B cell (primary cell): ENCODE measurements at regions not wholly inside any gene's neighbourhood (a gene's known extent, or its start where the extent isn't known, plus 50 kb on each side); places are given as distances from the start of the nearest gene placed in this dataset.

Experiments
- ATAC-seq: fragments of 200-7000 bp; cut with Tn5 transposase; one replicate; pipeline ENCODE4 v1.10.0; 2021; ENCODE audit warnings: low read depth, mild to moderate bottlenecking, moderate number of reproducible peaks, moderate library complexity
- CTCF ChIA-PET: fragments of 350-600 bp; sonication (Branson Sonifier 250); formaldehyde crosslinking; loops from one replicate; lab custom pipeline; 2021; ENCODE audit warnings: antibody characterized with exemption, inconsistent platforms; lab: Charles Lee
- POLR2A ChIA-PET: fragments of 350-600 bp; sonication (Branson Sonifier 250); formaldehyde crosslinking; loops from one replicate; lab custom pipeline; 2021; ENCODE audit warnings: antibody characterized with exemption; lab: Charles Lee
- DNase-seq: peaks from one replicate; pipeline ENCODE4 v3.0.0; 2013
- H2AFZ ChIP-seq: 2 replicates; pipeline ENCODE4 v1.6.1; 2012; ENCODE audit warnings: mild to moderate bottlenecking, low read depth, low read length; ENCODE audit not compliant: insufficient read depth, poor library complexity, severe bottlenecking
- H3K27ac ChIP-seq, 2 donors: 1 replicate in 1 of 2; 2 replicates in 1 of 2; pipeline ENCODE4 v1.5.1; 2012 to 2013; ENCODE audit warnings: low read length in 2 of 2, mild to moderate bottlenecking in 2 of 2, moderate library complexity in 1 of 2
- H3K27me3 ChIP-seq, 4 experiments: fragments of 200-600 bp in 1 of 4; sonication (generic) in 1 of 4; replicated peaks in 1 of 4; 1 replicate in 2 of 4; 2 replicates in 2 of 4; pipeline versions ENCODE4 v1.6.1 to v1.7.0; 2013 to 2016; ENCODE audit warnings: low read length in 3 of 4, mild to moderate bottlenecking in 2 of 4, mixed read lengths in 1 of 4, moderate library complexity in 1 of 4; ENCODE audit not compliant: insufficient read depth in 4 of 4, control insufficient read depth in 3 of 4; ENCODE audit errors: control extremely low read depth in 1 of 4
- H3K36me3 ChIP-seq, 2 experiments: replicated peaks in 1 of 2; 1 replicate in 1 of 2; 2 replicates in 1 of 2; pipeline versions ENCODE4 v1.6.1 to v1.7.1; 2013; ENCODE audit warnings: low read length in 1 of 2; ENCODE audit not compliant: insufficient read depth in 2 of 2, control insufficient read depth in 1 of 2; ENCODE audit errors: control extremely low read depth in 1 of 2, extremely low read depth in 1 of 2
- H3K4me1 ChIP-seq, 2 donors: fragments of 200-600 bp in 1 of 2; sonication (generic) in 1 of 2; 1 replicate in 1 of 2; 2 replicates in 1 of 2; pipeline versions ENCODE4 v1.5.1 to v1.6.1; 2013 to 2017; ENCODE audit warnings: low read length in 2 of 2; ENCODE audit not compliant: control insufficient read depth in 2 of 2, insufficient read depth in 2 of 2
- H3K4me2 ChIP-seq: replicated peaks from 2 replicates; pipeline ENCODE3; 2012; ENCODE audit warnings: mild to moderate bottlenecking, low read depth, low read length; ENCODE audit not compliant: poor library complexity, severe bottlenecking
- H3K4me3 ChIP-seq, 5 experiments: fragments of 200-600 bp in 1 of 5; sonication (generic) in 1 of 5; 1 replicate in 3 of 5; 2 replicates in 2 of 5; pipeline versions ENCODE4 v1.5.1 to v1.7.0; 2011 to 2016; ENCODE audit warnings: low read length in 4 of 5, mild to moderate bottlenecking in 4 of 5, low read depth in 2 of 5, control low read depth in 1 of 5, moderate library complexity in 1 of 5; ENCODE audit not compliant: insufficient read depth in 1 of 5; ENCODE audit errors: control extremely low read depth in 1 of 5, extremely low read depth in 1 of 5
- H3K79me2 ChIP-seq: fragments of 200-600 bp; sonication (generic); one replicate; pipeline ENCODE4 v1.6.0; 2016; ENCODE audit warnings: low read length; ENCODE audit not compliant: control insufficient read depth, insufficient read depth
- H3K9ac ChIP-seq: fragments of 200-600 bp; sonication (generic); 2 replicates; pipeline ENCODE4 v1.6.1; 2017; ENCODE audit warnings: mild to moderate bottlenecking, low read length, moderate library complexity
- H3K9me3 ChIP-seq, 3 donors: one replicate each; pipeline versions ENCODE4 v1.6.1 to v1.7.1; 2013; ENCODE audit warnings: low read length in 2 of 3; ENCODE audit not compliant: control insufficient read depth in 2 of 3, insufficient read depth in 1 of 3; ENCODE audit errors: control extremely low read depth in 1 of 3
- H4K20me1 ChIP-seq: 2 replicates; pipeline ENCODE4 v1.6.0; 2012; ENCODE audit warnings: mild to moderate bottlenecking, low read length; ENCODE audit not compliant: insufficient read depth, control insufficient read depth, poor library complexity, severe bottlenecking
- H3K27ac Mint-ChIP-seq: one replicate; pipeline ENCODE4 v1.8.0; 2021; ENCODE audit warnings: mixed read lengths
- H3K27me3 Mint-ChIP-seq: one replicate; pipeline ENCODE4 v1.8.0; 2021; ENCODE audit warnings: mixed read lengths
- H3K4me1 Mint-ChIP-seq: one replicate; pipeline ENCODE4 v1.8.0; 2021; ENCODE audit warnings: mixed read lengths
- H3K4me3 Mint-ChIP-seq: one replicate; pipeline ENCODE4 v1.8.0; 2021; ENCODE audit warnings: mixed read lengths
- H3K9me3 Mint-ChIP-seq: one replicate; pipeline ENCODE4 v1.8.0; 2022; ENCODE audit warnings: mixed read lengths; ENCODE audit not compliant: insufficient read depth
- EZH2 ChIP-seq: IDR thresholded peaks from 2 replicates; pipeline ENCODE4 v1.6.1; 2012; ENCODE audit warnings: borderline replicate concordance, low read depth, mild to moderate bottlenecking, moderate library complexity, low read length; ENCODE audit not compliant: insufficient read depth, poor library complexity, severe bottlenecking
- WGBS: methylation state at CpG from one replicate; pipeline ENCODE4 v1.1.5; 2013; ENCODE audit warnings: missing lambda C conversion rate; ENCODE audit not compliant: insufficient coverage; 5-methylcytosine and 5-hydroxymethylcytosine counted together
- intact Hi-C: fragments of 100-400 bp; cut with micrococcal nuclease; formaldehyde crosslinking; loops from one replicate; pipeline ENCODE4 v1.10.0; 2022
- TF ChIP-seq, protein P1 (sequence below): fragments of 200-600 bp; IDR thresholded peaks from one replicate; pipeline ENCODE4 v1.8.0; 2022; ENCODE audit warnings: antibody characterized with exemption, mild to moderate bottlenecking

DNA sequence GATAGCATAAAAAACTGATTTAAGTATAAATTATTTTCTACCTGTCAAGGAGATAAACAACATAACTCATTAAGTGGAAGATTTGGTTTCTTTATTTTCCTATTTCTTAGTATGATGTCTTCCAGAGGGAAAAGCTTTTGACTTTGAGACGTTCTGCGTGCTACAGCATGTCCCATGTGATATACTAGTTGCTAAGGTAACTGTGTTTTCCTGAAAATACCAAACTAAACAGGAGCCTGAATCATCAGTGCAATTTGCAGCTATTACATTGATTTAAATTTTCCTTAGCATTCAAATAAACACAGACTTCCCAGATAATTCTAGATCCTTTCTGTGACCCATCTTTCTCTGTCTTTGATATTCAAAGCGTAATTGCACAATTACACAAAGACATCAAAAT lies 117.7 kb upstream of the P2RY1 start:
- Mint-ChIP-seq H3K4me1 (no peaks in the 10 kb centered on the region), H3K4me3 (no peak overlapping the region), H3K27ac (no peak overlapping the region), H3K9me3 (peaks cover 2% of the 10 kb centered on the region), H3K27me3 (peaks cover 21% of the 10 kb centered on the region)
- intact Hi-C loops: no loop called here
- no peaks in the 10 kb centered on the region for H3K27me3 ChIP-seq
- no peak for TF ChIP-seq EZH2
- TF ChIP-seq, protein P1, sequence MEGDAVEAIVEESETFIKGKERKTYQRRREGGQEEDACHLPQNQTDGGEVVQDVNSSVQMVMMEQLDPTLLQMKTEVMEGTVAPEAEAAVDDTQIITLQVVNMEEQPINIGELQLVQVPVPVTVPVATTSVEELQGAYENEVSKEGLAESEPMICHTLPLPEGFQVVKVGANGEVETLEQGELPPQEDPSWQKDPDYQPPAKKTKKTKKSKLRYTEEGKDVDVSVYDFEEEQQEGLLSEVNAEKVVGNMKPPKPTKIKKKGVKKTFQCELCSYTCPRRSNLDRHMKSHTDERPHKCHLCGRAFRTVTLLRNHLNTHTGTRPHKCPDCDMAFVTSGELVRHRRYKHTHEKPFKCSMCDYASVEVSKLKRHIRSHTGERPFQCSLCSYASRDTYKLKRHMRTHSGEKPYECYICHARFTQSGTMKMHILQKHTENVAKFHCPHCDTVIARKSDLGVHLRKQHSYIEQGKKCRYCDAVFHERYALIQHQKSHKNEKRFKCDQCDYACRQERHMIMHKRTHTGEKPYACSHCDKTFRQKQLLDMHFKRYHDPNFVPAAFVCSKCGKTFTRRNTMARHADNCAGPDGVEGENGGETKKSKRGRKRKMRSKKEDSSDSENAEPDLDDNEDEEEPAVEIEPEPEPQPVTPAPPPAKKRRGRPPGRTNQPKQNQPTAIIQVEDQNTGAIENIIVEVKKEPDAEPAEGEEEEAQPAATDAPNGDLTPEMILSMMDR: no peak
- H3K4me1 ChIP-seq: no peaks in the 10 kb centered on the region
- H3K36me3 ChIP-seq: no peaks in the 10 kb centered on the region
- no peak overlapping the region for H3K4me2 ChIP-seq
- no peaks in the 10 kb centered on the region for H4K20me1 ChIP-seq
- H3K27ac ChIP-seq: no peak overlapping the region
- H3K4me3 ChIP-seq: no peak overlapping the region
- H3K79me2 ChIP-seq: no peaks in the 10 kb centered on the region
- no peak overlapping the region for H2AFZ ChIP-seq
- POLR2A ChIA-PET: no interaction called here
- DNase-seq (no peak), ATAC-seq (no peak)
- WGBS: no CpG with 5 or more reads among the region's 3 CpGs
- no peak overlapping the region for H3K9ac ChIP-seq
- CTCF ChIA-PET: no interaction called here
- no peaks in the 10 kb centered on the region for H3K9me3 ChIP-seq

DNA sequence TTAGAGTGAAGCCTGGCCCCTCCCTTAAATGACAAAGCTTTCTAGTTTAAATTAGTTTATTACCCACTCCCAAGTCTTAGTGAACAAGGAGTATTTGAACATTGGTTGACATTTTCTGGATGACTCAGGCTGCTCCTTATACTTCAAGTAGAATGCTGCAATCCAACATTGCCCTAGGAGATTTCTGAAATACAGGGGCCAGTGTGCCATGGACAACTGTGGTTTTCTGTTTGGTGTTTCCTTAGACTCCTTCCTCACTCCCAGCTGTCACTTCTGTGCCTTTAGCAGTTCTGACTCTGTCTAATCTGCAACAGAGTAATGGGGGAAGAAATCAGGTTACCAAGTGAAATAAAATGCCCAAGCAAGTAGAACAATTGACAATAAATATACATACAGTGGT lies 116.1 kb upstream of the P2RY1 start:
- Histone ChIP-seq H3K4me1 (no peaks in the 10 kb centered on the region), H3K27ac (no peak overlapping the region), H3K79me2 (no peaks in the 10 kb centered on the region), H2AFZ (no peak overlapping the region), H3K9me3 (no peaks in the 10 kb centered on the region), H3K36me3 (no peaks in the 10 kb centered on the region), H4K20me1 (no peaks in the 10 kb centered on the region), H3K4me3 (no peak overlapping the region), H3K4me2 (no peak overlapping the region), H3K27me3 (no peaks in the 10 kb centered on the region), H3K9ac (no peak overlapping the region)
- TF ChIP-seq EZH2: no peak
- TF ChIP-seq, protein P1: no peak
- no peak overlapping the region for H3K4me3 Mint-ChIP-seq
- no peaks in the 10 kb centered on the region for H3K4me1 Mint-ChIP-seq
- POLR2A ChIA-PET: no interaction called here
- peaks cover 25% of the 10 kb centered on the region for H3K27me3 Mint-ChIP-seq
- peaks cover 2% of the 10 kb centered on the region for H3K9me3 Mint-ChIP-seq
- H3K27ac Mint-ChIP-seq: no peak overlapping the region
- ATAC-seq (no peak), DNase-seq (no peak)
- intact Hi-C loops: no loop called here
- CTCF ChIA-PET: no interaction called here
